Muscle of back (tissue), 3 donors: ENCODE measurements at regions not wholly inside any gene's neighbourhood (a gene's known extent, or its start where the extent isn't known, plus 50 kb on each side); places are given as distances from the start of the nearest gene placed in this dataset.
"Not testable (repeated sequence)": the region's sequence is repeated elsewhere in the genome, so short reads cannot be mapped to it uniquely, and the experiment has no call there.

Source experiments
- DNase-seq, 3 donors: peaks; one replicate each; pipeline versions ENCODE4 v3.0.0 to v3.0.0-alpha.2; 2013

GRCh38 chr18:34480162-34480700 lies 229.9 kb upstream of the DTNA start:
- DNase-seq = no peak

DNA sequence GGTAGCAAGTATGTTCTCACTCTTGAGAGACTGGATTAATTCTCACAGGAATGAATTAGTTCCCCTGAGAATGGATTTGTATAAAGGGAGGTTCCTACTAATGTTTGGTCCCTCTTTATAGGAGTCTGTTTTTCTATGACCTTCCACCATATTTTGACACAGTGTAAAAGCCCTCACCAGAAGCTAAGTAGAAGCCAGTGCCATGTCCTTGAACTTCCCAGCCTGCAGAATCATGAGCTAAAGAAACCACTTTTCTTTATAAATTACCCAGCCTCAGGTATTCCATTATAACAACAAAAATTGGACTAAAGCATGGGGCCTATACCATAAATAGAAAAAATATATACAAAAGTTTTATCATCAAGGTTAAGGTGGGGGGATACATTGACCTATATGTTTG lies 227.9 kb upstream of the DTNA start:
- no peak for DNase-seq

DNA sequence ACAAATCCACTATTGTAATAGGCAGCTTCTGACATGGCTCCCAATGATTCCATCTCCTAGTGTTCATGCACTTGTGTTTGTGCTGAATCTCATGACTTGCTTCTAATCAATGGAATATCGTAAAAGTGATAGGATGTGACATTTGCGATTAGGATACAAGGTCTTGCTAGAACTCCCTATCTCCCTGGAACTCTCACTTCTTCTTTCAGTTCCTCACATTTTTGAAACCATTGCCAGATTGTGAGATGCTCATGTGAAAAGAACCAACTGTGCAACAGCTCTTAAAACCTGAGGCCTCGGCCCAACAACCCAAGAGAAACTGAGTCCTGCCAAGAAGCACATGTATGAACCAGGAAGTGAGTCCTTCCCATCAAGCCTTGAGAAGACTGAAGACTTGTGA lies 226.9 kb upstream of the DTNA start:
- DNase-seq = no peak

GRCh38 chr18:34491719-34492118 lies 218.4 kb upstream of the DTNA start:
- no peak for DNase-seq

DNA sequence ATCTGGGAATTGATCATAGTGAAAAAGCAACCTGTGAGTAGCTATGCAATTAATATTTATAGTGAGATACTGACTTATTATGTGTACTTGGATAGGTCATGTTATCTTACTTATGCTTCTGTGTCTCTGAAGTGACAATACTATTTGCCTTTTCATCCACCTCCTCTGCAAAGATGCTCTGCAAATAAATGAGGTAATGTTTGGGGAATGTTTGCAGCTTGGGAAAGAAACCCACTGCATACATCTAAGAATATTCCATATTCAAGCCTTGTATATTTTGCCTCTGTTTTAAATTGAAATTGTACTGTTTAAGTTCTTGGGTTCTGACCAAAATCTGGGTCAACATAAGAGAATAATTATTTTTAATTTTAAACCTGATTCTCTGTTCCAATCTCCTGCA lies 217.4 kb upstream of the DTNA start:
- peak in 1 of 3 donors; percentile 2 for DNase-seq

DNA sequence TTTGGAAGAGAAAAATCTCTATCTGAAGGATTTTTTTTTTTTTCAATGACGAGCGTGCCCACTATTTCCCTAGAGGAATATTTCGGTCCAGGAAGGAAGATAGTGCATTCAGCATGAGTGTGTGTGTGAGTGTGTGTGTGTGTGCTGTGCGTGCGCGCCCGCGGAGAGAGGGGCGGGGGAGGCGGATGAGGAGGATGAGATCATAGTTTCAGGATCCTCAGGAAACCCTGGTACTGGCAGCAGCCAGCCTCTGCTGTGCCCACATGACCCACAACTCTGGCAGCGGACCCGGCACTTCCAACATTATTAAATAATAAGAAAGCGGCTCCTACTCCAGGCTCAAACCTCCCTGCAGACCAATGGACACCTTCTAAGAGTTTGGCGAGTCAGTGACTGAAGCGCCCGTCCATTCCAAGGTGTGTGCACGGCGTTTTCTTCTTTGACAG lies 217.0 kb upstream of the DTNA start:
- DNase-seq = peak; percentile 55 to 77 (median 59)

- peak; percentile 11 to 57 (median 16) for DNase-seq
Observed at GRCh38 chr18:34493566-34494358, 216.3 kb upstream of the DTNA start.

DNA sequence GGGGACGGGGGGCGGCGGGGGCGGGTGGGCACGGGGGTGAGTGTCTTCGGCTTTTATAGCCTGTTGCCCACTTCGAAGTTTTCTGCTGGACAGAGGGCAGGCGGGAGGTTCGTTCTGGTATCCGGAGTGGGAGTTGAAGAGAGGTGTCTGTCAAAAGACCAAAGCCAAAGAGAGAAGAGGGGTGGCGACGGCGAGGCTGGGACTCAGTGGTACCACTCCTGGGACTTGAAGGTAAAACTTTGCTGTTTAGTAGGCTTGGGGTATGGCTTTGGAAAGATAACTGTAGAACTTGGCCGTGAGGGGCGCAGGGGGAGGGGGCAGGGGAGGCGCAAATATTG lies 215.8 kb upstream of the DTNA start:
- no peak for DNase-seq

GRCh38 chr18:34495506-34495905 lies 214.6 kb upstream of the DTNA start:
- DNase-seq = peak in 1 of 3 donors; percentile 9

DNA sequence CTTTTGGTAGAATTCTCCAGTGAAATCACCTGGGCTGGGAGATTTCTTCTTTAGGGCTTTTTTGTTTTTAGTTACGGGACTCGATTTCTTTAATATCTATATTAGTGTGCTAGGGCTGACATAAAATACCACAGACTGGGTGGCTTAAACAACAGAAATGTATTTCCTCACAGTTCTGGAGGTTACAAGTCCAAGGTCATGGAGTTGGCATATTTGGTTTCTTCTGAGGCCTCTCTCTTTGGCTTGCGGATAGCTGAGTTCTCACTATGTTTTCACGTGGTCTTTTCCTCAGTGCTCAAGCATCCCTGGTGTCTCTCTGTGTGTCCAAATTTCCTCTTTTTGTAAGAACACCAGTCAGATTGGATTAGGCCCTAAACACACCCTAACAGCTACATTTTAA lies 208.5 kb upstream of the DTNA start:
- DNase-seq = no peak

- no peak for DNase-seq
Observed at GRCh38 chr18:34506198-34506597, 203.9 kb upstream of the DTNA start.

DNA sequence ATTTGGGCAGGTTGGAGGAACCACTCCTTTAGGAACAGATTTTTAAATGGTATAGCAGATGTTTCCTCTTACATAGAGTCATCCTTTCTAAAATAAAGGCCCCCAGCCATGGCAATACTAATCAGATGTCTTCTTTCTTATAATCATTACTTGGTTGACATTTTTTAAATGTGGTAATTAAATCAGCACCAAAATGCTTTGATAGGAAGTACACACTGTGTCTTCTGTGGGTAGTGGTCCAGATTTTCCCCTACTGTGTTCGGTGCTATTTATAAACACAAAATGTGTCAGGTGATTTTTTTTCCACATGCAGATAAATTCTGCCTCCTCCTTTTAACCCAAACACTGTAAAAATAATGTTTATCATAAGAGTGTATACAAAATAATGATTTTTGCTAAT lies 200.9 kb upstream of the DTNA start:
- no peak for DNase-seq

- no peak for DNase-seq
Observed at GRCh38 chr18:34509879-34510586, 200.1 kb upstream of the DTNA start.

DNA sequence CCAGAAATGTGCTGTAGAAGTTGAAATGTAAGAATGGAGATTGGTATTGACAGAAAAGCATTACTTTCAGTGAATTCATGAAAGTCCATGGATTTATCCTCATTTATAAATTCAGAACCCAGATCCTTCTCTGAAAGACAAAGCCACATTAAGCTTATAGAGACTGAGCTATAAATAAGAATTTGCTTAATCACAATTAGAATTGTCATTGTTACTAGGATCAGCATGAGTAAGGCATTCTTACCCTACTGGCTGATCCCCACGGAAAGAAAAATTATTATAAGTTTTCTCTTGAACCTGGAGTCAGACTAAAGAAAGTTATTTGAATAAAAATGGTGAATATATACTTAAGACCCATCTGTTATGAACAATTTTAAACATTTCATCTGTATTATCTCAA lies 199.2 kb upstream of the DTNA start:
- no peak for DNase-seq

GRCh38 chr18:34511435-34511834 lies 198.7 kb upstream of the DTNA start:
- DNase-seq = no peak

DNA sequence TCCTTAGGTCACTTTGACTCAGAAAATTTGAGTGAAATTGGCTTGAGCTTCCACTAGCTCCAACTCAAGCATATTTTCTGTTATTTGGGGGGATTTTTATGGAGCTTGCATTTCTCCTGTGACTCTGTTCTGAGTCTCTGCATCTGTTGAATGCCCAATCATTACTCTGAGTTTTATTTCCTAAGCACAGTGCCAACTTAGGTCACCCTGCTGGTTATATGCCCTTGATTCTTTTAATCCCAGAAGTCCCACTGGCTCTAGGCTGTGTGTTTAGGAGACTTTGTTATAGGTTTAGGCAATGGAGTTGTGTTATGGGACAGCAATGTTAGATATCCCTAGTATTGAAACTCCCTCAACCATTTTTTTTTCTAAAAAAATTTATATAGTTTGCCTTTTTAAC lies 198.2 kb upstream of the DTNA start:
- no peak for DNase-seq

GRCh38 chr18:34514238-34514637 lies 195.9 kb upstream of the DTNA start:
- no peak for DNase-seq

GRCh38 chr18:34514957-34515356 lies 195.1 kb upstream of the DTNA start:
- no peak for DNase-seq

DNA sequence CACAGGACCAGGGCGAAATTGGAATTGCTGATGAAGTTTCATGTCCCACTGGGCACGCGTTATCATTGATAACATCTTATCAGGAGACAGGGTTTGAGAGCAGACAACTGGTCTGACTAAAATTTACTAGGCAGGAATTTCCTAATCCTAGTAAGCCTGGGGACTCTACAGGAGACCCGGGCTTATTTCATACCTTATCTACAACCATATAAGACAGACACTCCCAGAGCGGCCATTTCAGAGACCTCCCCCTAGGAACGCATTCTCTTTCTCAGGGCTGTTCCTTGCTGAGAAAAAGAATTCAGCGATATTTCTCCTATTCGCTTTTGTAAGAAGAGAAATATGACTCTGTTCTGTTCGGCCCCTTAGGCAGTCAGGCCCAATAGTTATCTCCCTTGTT lies 193.7 kb upstream of the DTNA start:
- DNase-seq = not testable (repeated sequence)

DNA sequence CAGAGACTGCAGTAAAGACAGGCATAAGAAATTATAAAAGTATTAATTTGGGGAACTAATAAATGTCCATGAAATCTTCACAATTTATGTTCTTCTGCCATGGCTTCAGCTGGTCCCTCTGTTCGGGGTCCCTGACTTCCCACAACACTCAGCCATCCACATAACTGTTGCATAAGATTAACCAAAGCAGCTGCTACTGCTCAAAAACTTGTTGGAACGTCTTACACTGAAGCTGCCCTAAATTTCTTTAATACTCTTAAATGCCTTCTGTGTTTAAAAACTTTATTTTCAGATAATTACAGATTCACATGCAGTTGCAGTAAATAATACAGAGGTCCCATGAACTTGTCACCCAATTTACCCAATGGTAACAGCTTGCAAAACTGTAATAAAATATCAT lies 193.1 kb upstream of the DTNA start:
- not testable (repeated sequence) for DNase-seq

- DNase-seq = no peak
Observed at GRCh38 chr18:34521040-34521439, 189.1 kb upstream of the DTNA start.

DNA sequence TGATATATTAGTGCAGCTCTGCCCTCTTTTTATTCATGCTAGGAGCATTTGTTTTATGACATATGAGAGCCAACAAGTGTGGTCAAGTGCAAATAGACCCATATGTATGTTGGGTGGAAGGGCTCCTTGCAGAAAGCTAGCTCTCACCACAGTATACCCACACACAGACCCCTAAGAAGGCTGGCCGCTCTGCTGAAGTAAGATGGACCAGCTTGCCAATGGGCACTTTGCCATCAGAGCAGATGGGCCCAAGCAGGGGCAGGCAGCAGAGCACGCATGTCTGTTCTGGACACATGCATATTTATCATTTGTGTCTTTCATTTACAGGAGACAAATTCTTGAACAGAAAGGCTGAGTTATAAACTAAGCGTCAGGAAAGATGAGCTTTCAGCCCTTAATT lies 187.5 kb upstream of the DTNA start:
- DNase-seq = peak; percentile 20 to 38 (median 32)

GRCh38 chr18:34525244-34525643 lies 184.9 kb upstream of the DTNA start:
- no peak for DNase-seq
